ENCODE measurements at regions not wholly inside any gene's neighbourhood (a gene's known extent, or its start where the extent isn't known, plus 50 kb on each side); places are given as distances from the start of the nearest gene placed in this dataset.

- TF ChIP-seq CTCF (IDR thresholded peaks at IDR 0.05) (no peak), POLR2A (IDR thresholded peaks at IDR 0.05) (no peak)
Measured at GRCh38 chr5:122683631-122684030, 91.2 kb upstream of the SNX2 start.
